DMS53 treated with DMSO at 0.1 percent for 48 hours (cell line): ENCODE measurements at regions not wholly inside any gene's neighbourhood (a gene's known extent, or its start where the extent isn't known, plus 50 kb on each side); places are given as distances from the start of the nearest gene placed in this dataset.
"Not testable (repeated sequence)": the region's sequence is repeated elsewhere in the genome, so short reads cannot be mapped to it uniquely, and the experiment has no call there.

ENCODE experiments used
- DNase-seq: peaks from one replicate; lab custom pipeline; 2025; ENCODE audit not compliant: unreplicated experiment; lab: John Stamatoyannopoulos, UW

- no peak for DNase-seq
Measured at GRCh38 chr10:7108141-7108540, 302.7 kb downstream of the SFMBT2 start.

GRCh38 chr10:7107285-7107684 is 303.5 kb downstream of the SFMBT2 start:
- DNase-seq, result no peak

GRCh38 chr10:7104379-7104778 is 306.5 kb downstream of the SFMBT2 start:
- not testable (repeated sequence) for DNase-seq

- no peak for DNase-seq
Measured at GRCh38 chr10:7102557-7103349, 308.1 kb downstream of the SFMBT2 start.

GRCh38 chr10:7102084-7102483 is 308.8 kb downstream of the SFMBT2 start:
- no peak for DNase-seq

- no peak for DNase-seq
Measured at GRCh38 chr10:7101451-7101850, 309.4 kb downstream of the SFMBT2 start.

GRCh38 chr10:7100032-7100702 is 310.7 kb downstream of the SFMBT2 start:
- no peak for DNase-seq

GRCh38 chr10:7098160-7098762 is 312.6 kb downstream of the SFMBT2 start:
- no peak for DNase-seq

- DNase-seq, result no peak
Measured at GRCh38 chr10:7094781-7095180, 316.1 kb downstream of the SFMBT2 start.

GRCh38 chr10:7093368-7093767 is 317.5 kb downstream of the SFMBT2 start:
- DNase-seq, result no peak

- DNase-seq, result no peak
Measured at GRCh38 chr10:7092603-7093002, 318.2 kb downstream of the SFMBT2 start.

GRCh38 chr10:7090529-7090928 is 320.3 kb downstream of the SFMBT2 start:
- DNase-seq, result no peak

- no peak for DNase-seq
Measured at GRCh38 chr10:7085913-7086589, 324.8 kb downstream of the SFMBT2 start.

- DNase-seq, result no peak
Measured at GRCh38 chr10:7085147-7085912, 325.5 kb downstream of the SFMBT2 start.

GRCh38 chr10:7084280-7085005 is 326.4 kb downstream of the SFMBT2 start:
- no peak for DNase-seq

GRCh38 chr10:7082967-7083366 is 327.9 kb downstream of the SFMBT2 start:
- DNase-seq, result no peak

GRCh38 chr10:7077880-7078279 is 333.0 kb downstream of the SFMBT2 start:
- no peak for DNase-seq

- DNase-seq, result no peak
Measured at GRCh38 chr10:7075851-7076250, 335.0 kb downstream of the SFMBT2 start.

GRCh38 chr10:7075110-7075509 is 335.7 kb downstream of the SFMBT2 start:
- no peak for DNase-seq

GRCh38 chr10:7071421-7071820 is 339.4 kb downstream of the SFMBT2 start:
- no peak for DNase-seq
